GM12874 (cell line): ENCODE measurements at regions not wholly inside any gene's neighbourhood (a gene's known extent, or its start where the extent isn't known, plus 50 kb on each side); places are given as distances from the start of the nearest gene placed in this dataset.

Source experiments
- CTCF ChIP-seq: IDR thresholded peaks from 2 replicates; pipeline ENCODE4 v1.5.1; 2011; ENCODE audit warnings: low read depth, mild to moderate bottlenecking, control low read depth, low read length, moderate library complexity; ENCODE audit not compliant: insufficient read depth

- TF ChIP-seq CTCF = no peak
Measured at GRCh38 chr6:68575765-68576439, 59.2 kb upstream of the ADGRB3 start.

GRCh38 chr6:68572975-68573374, 62.1 kb upstream of the ADGRB3 start:
- TF ChIP-seq CTCF = no peak

- TF ChIP-seq CTCF = peak; percentile 70
Measured at GRCh38 chr6:68572525-68572924, 62.6 kb upstream of the ADGRB3 start.

- TF ChIP-seq CTCF = no peak
Measured at GRCh38 chr6:68559716-68560115, 75.4 kb upstream of the ADGRB3 start.

GRCh38 chr6:68559070-68559469, 76.0 kb upstream of the ADGRB3 start:
- TF ChIP-seq CTCF = no peak

GRCh38 chr6:68546620-68547019, 88.5 kb upstream of the ADGRB3 start:
- no peak for TF ChIP-seq CTCF

- TF ChIP-seq CTCF = no peak
Measured at GRCh38 chr6:68544450-68544849, 90.6 kb upstream of the ADGRB3 start.
